ENCODE measurements at regions not wholly inside any gene's neighbourhood (a gene's known extent, or its start where the extent isn't known, plus 50 kb on each side); places are given as distances from the start of the nearest gene placed in this dataset.

- TF ChIP-seq CTCF (conservative IDR thresholded peaks at IDR 0.05) (no peak), ZFX (IDR thresholded peaks at IDR 0.05) (no peak)
These were observed 547.9 kb upstream of the CDH4 start for GRCh38 chr20:60704147-60704546.
